Epithelial cell of proximal tubule (primary cell): ENCODE measurements at regions not wholly inside any gene's neighbourhood (a gene's known extent, or its start where the extent isn't known, plus 50 kb on each side); places are given as distances from the start of the nearest gene placed in this dataset.
A peak's percentile ranks its signal among the peaks of the same experiment; 100 is the strongest.

ENCODE experiments used
- DNase-seq: peaks from one replicate; pipeline ENCODE4 v3.0.0-alpha.2; 2011; ENCODE audit warnings: low read depth
- H3K4me3 ChIP-seq: 2 replicates; pipeline ENCODE4 v1.5.1; 2011; ENCODE audit warnings: low read depth, mild to moderate bottlenecking, low read length
- CTCF ChIP-seq: conservative IDR thresholded peaks from 2 replicates; pipeline ENCODE4 v1.5.1; 2012; ENCODE audit warnings: low read depth, mild to moderate bottlenecking, low read length

- no peak for TF ChIP-seq CTCF
- no peak overlapping the region for H3K4me3 ChIP-seq
- DNase-seq, result peak; percentile 13
Measured at GRCh38 chr16:47888142-47888541, 267.7 kb downstream of the ABCC12 start.

- H3K4me3 ChIP-seq, result no peak overlapping the region
- TF ChIP-seq CTCF, result no peak
- peak; percentile 16 for DNase-seq
Measured at GRCh38 chr16:47887496-47887895, 268.3 kb downstream of the ABCC12 start.

GRCh38 chr16:47886631-47887415, 269.0 kb downstream of the ABCC12 start:
- no peak overlapping the region for H3K4me3 ChIP-seq
- DNase-seq, result no peak
- TF ChIP-seq CTCF, result no peak

GRCh38 chr16:47886139-47886538, 269.7 kb downstream of the ABCC12 start:
- TF ChIP-seq CTCF, result no peak
- DNase-seq, result no peak
- no peak overlapping the region for H3K4me3 ChIP-seq

GRCh38 chr16:47885489-47885888, 270.3 kb downstream of the ABCC12 start:
- no peak overlapping the region for H3K4me3 ChIP-seq
- no peak for DNase-seq
- TF ChIP-seq CTCF, result no peak

GRCh38 chr16:47884116-47884725, 271.6 kb downstream of the ABCC12 start:
- TF ChIP-seq CTCF, result no peak
- DNase-seq, result no peak
- H3K4me3 ChIP-seq, result no peak overlapping the region

GRCh38 chr16:47881574-47881973, 274.2 kb downstream of the ABCC12 start:
- H3K4me3 ChIP-seq, result no peak overlapping the region
- TF ChIP-seq CTCF, result no peak
- no peak for DNase-seq
